Liver (tissue), 8 donors: ENCODE measurements at regions not wholly inside any gene's neighbourhood (a gene's known extent, or its start where the extent isn't known, plus 50 kb on each side); places are given as distances from the start of the nearest gene placed in this dataset.

Experiments used
- DNase-seq: peaks from one replicate; pipeline ENCODE4 v3.0.0-alpha.2; 2017; ENCODE audit warnings: low spot score
- H3K27ac ChIP-seq, 2 donors: one replicate each; pipeline ENCODE4 v1.7.0; 2013; ENCODE audit warnings: inconsistent platforms in 2 of 2, low read length in 2 of 2, control low read depth in 1 of 2, low read depth in 1 of 2, mild to moderate bottlenecking in 1 of 2
- H3K27me3 ChIP-seq, 4 donors: one replicate each; pipeline versions ENCODE4 v1.6.1 to v1.7.0; 2013; ENCODE audit warnings: low read length in 3 of 4, inconsistent platforms in 1 of 4, mild to moderate bottlenecking in 1 of 4, moderate library complexity in 1 of 4; ENCODE audit not compliant: control insufficient read depth in 4 of 4, insufficient read depth in 4 of 4
- H3K36me3 ChIP-seq, 4 donors: one replicate each; pipeline versions ENCODE4 v1.6.1 to v1.7.0; 2013; ENCODE audit warnings: low read length in 3 of 4, mild to moderate bottlenecking in 3 of 4, low read depth in 1 of 4, moderate library complexity in 1 of 4; ENCODE audit not compliant: control insufficient read depth in 4 of 4, insufficient read depth in 3 of 4
- H3K4me1 ChIP-seq, 4 donors: one replicate each; pipeline versions ENCODE4 v1.6.1 to v1.7.0; 2013; ENCODE audit warnings: low read length in 3 of 4, mild to moderate bottlenecking in 3 of 4, moderate library complexity in 1 of 4; ENCODE audit not compliant: control insufficient read depth in 4 of 4, insufficient read depth in 4 of 4
- H3K4me3 ChIP-seq, 3 donors: one replicate each; pipeline versions ENCODE4 v1.6.1 to v1.7.0; 2013; ENCODE audit warnings: low read length in 3 of 3, control low read depth in 1 of 3, low read depth in 1 of 3, mild to moderate bottlenecking in 1 of 3
- H3K9ac ChIP-seq, 2 donors: one replicate each; pipeline ENCODE4 v1.7.0; 2013; ENCODE audit warnings: low read length in 2 of 2, mild to moderate bottlenecking in 2 of 2, moderate library complexity in 2 of 2, control low read depth in 1 of 2, low read depth in 1 of 2
- H3K9me3 ChIP-seq, 4 donors: one replicate each; pipeline versions ENCODE4 v1.6.1 to v1.7.0; 2013; ENCODE audit warnings: low read length in 3 of 4; ENCODE audit not compliant: control insufficient read depth in 4 of 4
- EGR1 ChIP-seq, 2 donors: IDR thresholded peaks; 2 replicates each; pipeline ENCODE4 v1.6.1; 2016 to 2018; ENCODE audit warnings: antibody characterized with exemption in 2 of 2, low read depth in 2 of 2
- FOXA1 ChIP-seq: IDR thresholded peaks from 2 replicates; pipeline ENCODE4 v1.6.1; 2016; ENCODE audit warnings: antibody characterized with exemption
- FOXA2 ChIP-seq: IDR thresholded peaks from 2 replicates; pipeline ENCODE4 v1.6.1; 2016; ENCODE audit warnings: antibody characterized with exemption
- GABPA ChIP-seq, 2 donors: IDR thresholded peaks in 1 of 2; conservative IDR thresholded peaks in 1 of 2; 2 replicates each; pipeline ENCODE4 v1.6.1; 2016; ENCODE audit warnings: antibody characterized with exemption in 2 of 2, mild to moderate bottlenecking in 1 of 2, moderate library complexity in 1 of 2
- HNF4A ChIP-seq, 2 donors: conservative IDR thresholded peaks; 2 replicates each; pipeline ENCODE4 v1.6.1; 2016; ENCODE audit warnings: antibody characterized with exemption in 2 of 2, mild to moderate bottlenecking in 2 of 2
- HNF4G ChIP-seq: IDR thresholded peaks from 2 replicates; pipeline ENCODE4 v1.6.1; 2016; ENCODE audit warnings: antibody characterized with exemption
- JUND ChIP-seq, 2 donors: IDR thresholded peaks; 2 replicates each; pipeline ENCODE4 v1.6.1; 2016; ENCODE audit warnings: antibody characterized with exemption in 2 of 2
- NR2F2 ChIP-seq: IDR thresholded peaks from 2 replicates; pipeline ENCODE4 v1.6.1; 2016; ENCODE audit warnings: antibody characterized with exemption
- RAD21 ChIP-seq, 2 donors: IDR thresholded peaks; 2 replicates each; pipeline ENCODE4 v1.6.1; 2016; ENCODE audit warnings: antibody characterized with exemption in 2 of 2, mild to moderate bottlenecking in 2 of 2
- REST ChIP-seq: IDR thresholded peaks from 2 replicates; pipeline ENCODE4 v1.6.1; 2016; ENCODE audit warnings: antibody characterized with exemption, mild to moderate bottlenecking
- RXRA ChIP-seq, 2 donors: IDR thresholded peaks; 2 replicates each; pipeline ENCODE4 v1.6.1; 2017 to 2018; ENCODE audit warnings: antibody characterized with exemption in 2 of 2, mild to moderate bottlenecking in 1 of 2
- SP1 ChIP-seq: IDR thresholded peaks from 2 replicates; pipeline ENCODE4 v1.6.1; 2018; ENCODE audit warnings: antibody characterized with exemption, mild to moderate bottlenecking
- TAF1 ChIP-seq: conservative IDR thresholded peaks from 2 replicates; pipeline ENCODE4 v1.6.1; 2016; ENCODE audit warnings: antibody characterized with exemption, mild to moderate bottlenecking
- YY1 ChIP-seq: IDR thresholded peaks from 2 replicates; pipeline ENCODE4 v1.6.1; 2016; ENCODE audit warnings: antibody characterized with exemption, mild to moderate bottlenecking
- ZBTB33 ChIP-seq: IDR thresholded peaks from 2 replicates; pipeline ENCODE4 v1.6.1; 2016; ENCODE audit warnings: antibody characterized with exemption
- WGBS: extraction: QIAGEN DNeasy Blood & Tissue Kit; methylation state at CpG from one replicate; pipeline ENCODE4 v1.1.7; 2013; 5-methylcytosine and 5-hydroxymethylcytosine counted together
- TF ChIP-seq, protein P1 (sequence below): fragments of 150-350 bp; IDR thresholded peaks from 2 replicates; pipeline ENCODE4 v1.5.1; 2017; ENCODE audit warnings: improper control_type of control experiment, low read depth, low read length; ENCODE audit not compliant: missing input control
- donor health status: healthy.
- donor health status: healthy.
- donor health status: healthy.
- donor health status: healthy.
- donor health status: healthy.

DNA sequence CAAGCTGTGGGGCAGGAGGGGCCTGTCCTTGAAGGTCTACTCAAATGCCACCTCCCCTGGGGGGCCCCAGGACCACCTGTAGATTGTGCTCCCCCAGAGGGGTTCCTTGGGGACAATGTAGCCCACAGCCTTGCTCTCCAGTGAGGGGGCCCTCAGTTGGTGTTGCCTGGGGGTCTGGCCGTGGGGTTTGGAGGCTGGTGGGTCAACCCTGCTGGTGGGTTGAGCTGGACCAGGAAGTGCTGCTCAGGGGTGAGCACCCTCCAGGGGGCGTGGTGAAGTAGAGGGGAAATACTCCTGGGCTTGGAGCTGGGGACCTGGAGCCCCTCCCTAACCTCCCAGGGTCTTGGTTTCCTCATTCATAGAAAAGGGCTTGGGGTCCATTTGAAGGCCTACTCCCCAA is 143.6 kb upstream of the WNT4 start:
- Histone ChIP-seq H3K9me3 (no peaks in the 10 kb centered on the region), H3K4me3 (no peak overlapping the region), H3K4me1 (no peaks in the 10 kb centered on the region), H3K36me3 (no peaks in the 10 kb centered on the region), H3K9ac (no peak overlapping the region), H3K27ac (no peak overlapping the region), H3K27me3 (no peaks in the 10 kb centered on the region)
- no peak for TF ChIP-seq ZBTB33
- TF ChIP-seq FOXA2: no peak
- 88% methylated on average over 2 of the region's 2 CpGs for WGBS
- peak; percentile 27 for DNase-seq

- DNase-seq: peak; percentile 5
- WGBS: 86% methylated on average over 3 of the region's 3 CpGs
- Histone ChIP-seq H3K4me3 (no peak overlapping the region), H3K27me3 (no peaks in the 10 kb centered on the region), H3K27ac (no peak overlapping the region), H3K9me3 (no peaks in the 10 kb centered on the region), H3K4me1 (no peaks in the 10 kb centered on the region), H3K9ac (no peak overlapping the region), H3K36me3 (no peaks in the 10 kb centered on the region)
- TF ChIP-seq REST (no peak), FOXA1 (no peak), SP1 (no peak), GABPA (IDR thresholded peaks at IDR 0.05 in 1 of 2, conservative IDR thresholded peaks at IDR 0.05 in 1 of 2) (no peak), HNF4G (no peak), JUND (IDR thresholded peaks at IDR 0.05) (no peak), ZBTB33 (no peak), EGR1 (IDR thresholded peaks at IDR 0.05; ENCODE audit: low read depth in 2 of 2) (no peak), RAD21 (IDR thresholded peaks at IDR 0.05) (no peak), FOXA2 (no peak), HNF4A (conservative IDR thresholded peaks at IDR 0.05) (no peak), YY1 (no peak), NR2F2 (no peak), RXRA (IDR thresholded peaks at IDR 0.05) (no peak), TAF1 (no peak)
- TF ChIP-seq, protein P1, sequence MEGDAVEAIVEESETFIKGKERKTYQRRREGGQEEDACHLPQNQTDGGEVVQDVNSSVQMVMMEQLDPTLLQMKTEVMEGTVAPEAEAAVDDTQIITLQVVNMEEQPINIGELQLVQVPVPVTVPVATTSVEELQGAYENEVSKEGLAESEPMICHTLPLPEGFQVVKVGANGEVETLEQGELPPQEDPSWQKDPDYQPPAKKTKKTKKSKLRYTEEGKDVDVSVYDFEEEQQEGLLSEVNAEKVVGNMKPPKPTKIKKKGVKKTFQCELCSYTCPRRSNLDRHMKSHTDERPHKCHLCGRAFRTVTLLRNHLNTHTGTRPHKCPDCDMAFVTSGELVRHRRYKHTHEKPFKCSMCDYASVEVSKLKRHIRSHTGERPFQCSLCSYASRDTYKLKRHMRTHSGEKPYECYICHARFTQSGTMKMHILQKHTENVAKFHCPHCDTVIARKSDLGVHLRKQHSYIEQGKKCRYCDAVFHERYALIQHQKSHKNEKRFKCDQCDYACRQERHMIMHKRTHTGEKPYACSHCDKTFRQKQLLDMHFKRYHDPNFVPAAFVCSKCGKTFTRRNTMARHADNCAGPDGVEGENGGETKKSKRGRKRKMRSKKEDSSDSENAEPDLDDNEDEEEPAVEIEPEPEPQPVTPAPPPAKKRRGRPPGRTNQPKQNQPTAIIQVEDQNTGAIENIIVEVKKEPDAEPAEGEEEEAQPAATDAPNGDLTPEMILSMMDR: no peak
Measured at GRCh38 chr1:22287273-22287672, 144.4 kb upstream of the WNT4 start.
